ENCODE measurements at regions not wholly inside any gene's neighbourhood (a gene's known extent, or its start where the extent isn't known, plus 50 kb on each side); places are given as distances from the start of the nearest gene placed in this dataset.

DNA sequence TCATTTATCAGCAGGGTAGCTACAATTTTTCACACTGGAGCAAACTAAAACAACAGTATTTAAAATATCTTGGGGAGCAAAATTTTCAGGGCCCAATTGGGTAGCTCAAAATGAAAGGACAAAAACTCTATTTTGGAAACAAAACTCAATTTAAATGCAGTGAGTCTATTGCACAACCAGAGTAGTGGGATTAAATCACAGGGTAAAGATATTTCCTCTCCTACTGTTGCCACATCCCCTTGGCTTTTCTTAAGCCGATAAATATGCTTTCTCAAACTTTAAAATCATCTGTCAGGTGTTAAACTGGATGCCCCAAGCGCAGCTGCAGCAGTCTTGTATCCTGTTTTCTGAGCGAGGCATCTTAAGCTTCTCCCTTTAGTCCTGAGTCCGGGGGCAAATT lies 1474.3 kb upstream of the CDH9 start:
- Histone ChIP-seq H3K27me3 (ENCODE audit: control insufficient read depth, insufficient read depth, low read length) (no peaks in the 10 kb centered on the region), H3K4me3 (ENCODE audit: low read depth, low read length) (no peak overlapping the region), H3K27ac (ENCODE audit: low read depth, low read length) (no peak overlapping the region), H3K9me3 (ENCODE audit: control insufficient read depth, insufficient read depth, low read length) (peaks cover 4% of the 10 kb centered on the region; the same call in 1 of the 2 replicates)
- no peak for DNase-seq (ENCODE audit: low read depth, low spot score)
- CTCF ChIA-PET = no interaction called here
- TF ChIP-seq CTCF (IDR thresholded peaks at IDR 0.05; ENCODE audit: low read depth, low read length) = no peak
- POLR2A ChIA-PET = no interaction called here

DNA sequence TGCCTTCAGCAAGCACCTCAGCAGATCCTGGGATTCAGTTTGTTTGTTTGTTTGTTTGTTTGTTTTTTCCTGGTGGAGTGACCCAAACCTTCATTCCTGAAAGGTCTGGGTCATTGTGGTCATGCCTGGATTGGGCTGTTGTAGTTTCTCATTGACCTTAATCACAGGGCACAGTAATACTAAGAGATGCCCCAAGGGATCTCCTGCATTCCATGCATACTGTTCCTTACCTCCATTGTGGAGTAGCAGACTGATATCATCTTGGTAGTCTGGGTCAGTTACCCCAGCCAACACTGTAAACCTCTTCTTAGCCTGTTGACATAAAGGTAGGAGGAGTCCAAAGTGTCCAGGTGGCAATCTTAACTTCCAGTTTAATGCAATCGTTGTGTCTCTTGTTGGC lies 1466.7 kb upstream of the CDH9 start:
- CTCF ChIA-PET = no interaction called here
- no peak for TF ChIP-seq CTCF (IDR thresholded peaks at IDR 0.05; ENCODE audit: low read depth, low read length)

GRCh38 chr5:28500511-28500910 lies 1462.1 kb upstream of the CDH9 start:
- no peak for TF ChIP-seq CTCF (IDR thresholded peaks at IDR 0.05; ENCODE audit: low read depth, low read length)
- Histone ChIP-seq H3K9me3 (ENCODE audit: control insufficient read depth, insufficient read depth, low read length) (no peaks in the 10 kb centered on the region), H3K27me3 (ENCODE audit: control insufficient read depth, insufficient read depth, low read length) (no peaks in the 10 kb centered on the region), H3K27ac (ENCODE audit: low read depth, low read length) (no peak overlapping the region), H3K4me3 (ENCODE audit: low read depth, low read length) (no peak overlapping the region)
- ChIA-PET POLR2A (no interaction called here), CTCF (no interaction called here)
- DNase-seq (ENCODE audit: low read depth, low spot score) = no peak

More for the DNA sequence above, 1466.7 kb upstream of the CDH9 start:
- POLR2A ChIA-PET = no interaction called here
- Histone ChIP-seq H3K27me3 (ENCODE audit: control insufficient read depth, insufficient read depth, low read length) (no peaks in the 10 kb centered on the region), H3K27ac (ENCODE audit: low read depth, low read length) (no peak overlapping the region), H3K4me3 (ENCODE audit: low read depth, low read length) (no peak overlapping the region), H3K9me3 (ENCODE audit: control insufficient read depth, insufficient read depth, low read length) (peaks cover 14% of the 10 kb centered on the region; the same call in 1 of the 2 replicates)
- DNase-seq (ENCODE audit: low read depth, low spot score) = no peak

DNA sequence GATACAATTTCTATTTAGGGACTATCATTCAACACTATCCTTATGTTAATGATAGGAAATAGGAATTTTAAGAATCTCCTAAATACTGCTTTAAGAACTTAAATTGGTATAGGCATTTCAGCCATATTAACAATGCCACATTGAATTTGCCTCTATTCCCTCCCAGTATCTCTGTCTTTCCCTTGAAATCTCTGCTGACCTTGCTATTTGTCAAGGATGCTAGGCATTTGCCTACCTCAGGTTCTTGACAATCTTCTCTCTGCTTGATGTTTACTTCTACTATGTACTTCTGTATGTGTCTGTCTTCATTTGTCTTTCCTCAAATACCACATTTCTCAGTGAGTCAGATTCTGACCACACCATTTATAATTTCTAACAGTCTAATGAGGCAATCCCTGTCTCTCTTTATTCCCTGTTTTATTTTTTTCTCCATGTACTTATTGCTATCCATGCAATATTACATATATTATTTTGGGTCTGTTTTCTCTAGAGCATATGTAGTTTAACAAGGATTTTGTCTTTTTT lies 1461.4 kb upstream of the CDH9 start:
- Histone ChIP-seq H3K27ac (ENCODE audit: low read depth, low read length) (no peak overlapping the region), H3K27me3 (ENCODE audit: control insufficient read depth, insufficient read depth, low read length) (no peaks in the 10 kb centered on the region), H3K9me3 (ENCODE audit: control insufficient read depth, insufficient read depth, low read length) (no peaks in the 10 kb centered on the region), H3K4me3 (ENCODE audit: low read depth, low read length) (no peak overlapping the region)
- no peak for TF ChIP-seq CTCF (IDR thresholded peaks at IDR 0.05; ENCODE audit: low read depth, low read length)
- POLR2A ChIA-PET = no interaction called here
- no peak for DNase-seq (ENCODE audit: low read depth, low spot score)
- CTCF ChIA-PET = no interaction called here

GRCh38 chr5:28495876-28496275 lies 1457.5 kb upstream of the CDH9 start:
- Histone ChIP-seq H3K9me3 (ENCODE audit: control insufficient read depth, insufficient read depth, low read length) (no peaks in the 10 kb centered on the region), H3K27me3 (ENCODE audit: control insufficient read depth, insufficient read depth, low read length) (no peaks in the 10 kb centered on the region), H3K4me3 (ENCODE audit: low read depth, low read length) (no peak overlapping the region), H3K27ac (ENCODE audit: low read depth, low read length) (no peak overlapping the region)
- ChIA-PET POLR2A (no interaction called here), CTCF (no interaction called here)
- no peak for TF ChIP-seq CTCF (IDR thresholded peaks at IDR 0.05; ENCODE audit: low read depth, low read length)
- no peak for DNase-seq (ENCODE audit: low read depth, low spot score)
